HG03097 (cell line): ENCODE measurements at regions not wholly inside any gene's neighbourhood (a gene's known extent, or its start where the extent isn't known, plus 50 kb on each side); places are given as distances from the start of the nearest gene placed in this dataset.

Experiments
- ATAC-seq: cut with Tn5 transposase; IDR thresholded peaks from one replicate; pipeline ENCODE4 v1.9.1; 2021; ENCODE audit not compliant: unreplicated experiment, low FRiP score

DNA sequence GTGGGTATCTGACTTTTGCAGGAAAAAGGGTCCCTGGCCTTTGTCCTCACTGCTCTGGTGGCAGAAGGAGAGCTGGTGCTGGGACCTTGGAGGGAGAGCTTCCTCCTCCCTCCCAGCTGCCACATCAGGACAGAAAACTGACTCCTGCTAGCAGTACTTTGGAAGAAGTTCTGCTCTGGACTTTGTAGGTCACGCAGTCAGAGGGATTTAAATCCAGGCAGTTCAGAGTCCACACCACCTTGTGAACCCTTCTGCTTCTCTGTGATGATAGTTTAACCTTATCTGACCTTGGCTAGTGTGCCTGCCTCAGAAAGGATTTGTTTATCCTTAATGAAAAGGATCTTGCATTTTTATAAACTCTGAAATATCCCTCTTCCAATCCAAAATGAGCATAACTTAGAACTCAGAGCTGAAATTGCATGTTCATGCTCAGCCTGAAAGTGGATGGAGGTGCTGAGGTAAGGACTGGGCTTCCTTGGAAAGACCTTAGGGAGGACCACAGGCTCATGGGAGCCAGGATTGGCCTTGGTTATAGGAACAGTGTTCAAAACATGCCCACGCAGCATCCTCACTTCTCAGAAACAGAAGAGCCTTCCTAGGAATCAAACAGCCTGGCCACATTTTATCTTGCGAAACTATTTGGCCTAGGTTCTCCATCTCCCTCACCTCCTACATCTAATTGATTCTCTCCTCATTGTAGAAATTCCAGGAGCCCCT, 123.9 kb upstream of the SASH1 start:
- no peak for ATAC-seq

DNA sequence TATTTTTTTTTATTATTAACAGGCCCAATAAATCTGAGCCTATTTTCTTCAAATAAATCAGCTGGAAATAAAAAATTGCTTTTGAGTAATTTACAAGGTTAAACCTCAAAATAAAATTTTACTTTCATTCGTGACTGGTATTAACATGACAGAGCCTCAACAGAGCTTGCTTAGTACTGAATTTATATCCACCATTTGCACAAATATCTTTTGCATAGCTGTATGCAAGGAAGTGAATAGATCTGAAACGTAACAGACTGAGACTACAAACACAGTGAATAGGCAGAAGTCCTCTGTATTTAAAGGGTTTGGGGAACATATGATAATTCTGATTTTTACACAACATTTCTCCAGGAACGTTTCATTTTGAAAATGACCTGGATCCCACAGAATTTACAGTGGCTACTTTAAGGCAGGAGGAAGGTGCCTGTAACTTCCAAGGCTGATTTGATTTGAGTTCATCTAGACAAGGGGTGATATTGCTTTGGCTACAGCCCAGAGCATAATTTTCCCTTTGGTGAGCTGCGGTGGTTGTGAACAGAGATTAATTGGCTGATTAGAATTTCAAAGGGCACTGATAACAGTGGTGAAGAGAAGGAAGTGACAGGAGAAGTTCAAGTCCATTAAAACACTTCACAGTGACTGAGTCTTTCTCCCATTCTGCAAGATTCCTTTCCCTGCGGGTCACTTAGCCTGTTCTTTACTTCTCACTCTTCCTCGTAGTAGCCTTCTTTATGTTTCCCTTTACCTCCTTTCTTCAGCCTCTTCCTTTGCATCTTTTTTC, 121.2 kb upstream of the SASH1 start:
- ATAC-seq = no peak

DNA sequence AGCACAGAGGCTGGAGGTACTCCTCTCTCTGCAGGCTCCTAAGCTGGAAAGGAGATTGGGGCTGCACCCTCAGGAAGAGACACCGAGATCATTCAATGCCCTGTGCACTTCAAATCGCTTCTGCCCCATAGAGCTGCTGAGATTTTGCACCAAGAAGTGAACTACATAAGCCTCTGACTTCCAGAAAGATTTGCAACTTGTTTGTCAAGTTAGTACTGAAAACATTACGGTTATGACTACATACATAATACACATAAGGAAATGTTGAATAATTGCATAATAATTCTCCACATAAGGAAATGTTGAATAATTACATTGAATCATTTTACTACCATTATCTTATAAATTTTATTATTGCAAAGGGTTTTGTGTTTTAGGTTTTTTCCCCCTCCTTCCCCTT, 120.3 kb upstream of the SASH1 start:
- no peak for ATAC-seq

DNA sequence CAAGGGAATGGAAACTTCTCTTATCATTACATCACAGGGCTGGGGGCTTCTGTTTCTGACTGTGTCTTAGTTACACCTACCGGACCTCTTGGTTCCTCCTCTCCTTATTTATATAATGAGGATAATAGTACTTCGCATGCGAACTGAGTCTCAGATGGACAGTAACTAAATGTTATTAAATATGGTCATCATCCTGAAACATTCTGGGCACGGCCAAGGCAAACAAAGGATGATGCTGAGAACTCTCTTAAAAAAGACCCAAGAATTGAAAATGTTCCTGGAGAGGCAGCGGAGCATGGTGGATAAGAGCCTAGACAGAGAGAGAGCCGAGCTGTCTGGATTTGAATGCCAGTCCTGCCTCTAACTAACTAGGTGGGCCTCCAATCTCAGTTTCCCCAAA, 119.8 kb upstream of the SASH1 start:
- no peak for ATAC-seq

DNA sequence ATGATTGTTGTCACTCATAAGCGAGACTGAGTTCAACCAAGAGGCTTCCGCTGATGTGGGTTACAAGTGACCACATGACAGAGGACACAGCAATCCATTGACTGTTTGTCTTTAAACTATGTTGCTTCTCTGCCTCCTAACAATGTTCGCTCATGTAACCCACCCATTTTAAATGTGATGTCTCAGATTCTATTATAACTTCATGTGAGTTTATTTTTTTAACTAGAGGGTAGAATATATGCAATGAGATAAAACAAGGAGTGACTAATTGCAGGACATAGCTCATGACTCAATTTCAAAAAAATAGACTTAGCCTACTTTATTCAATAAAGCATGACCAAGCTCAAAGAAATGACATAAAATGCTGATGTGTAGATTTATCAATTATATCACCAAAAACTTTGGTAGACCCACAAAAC, 119.2 kb upstream of the SASH1 start:
- ATAC-seq = no peak

DNA sequence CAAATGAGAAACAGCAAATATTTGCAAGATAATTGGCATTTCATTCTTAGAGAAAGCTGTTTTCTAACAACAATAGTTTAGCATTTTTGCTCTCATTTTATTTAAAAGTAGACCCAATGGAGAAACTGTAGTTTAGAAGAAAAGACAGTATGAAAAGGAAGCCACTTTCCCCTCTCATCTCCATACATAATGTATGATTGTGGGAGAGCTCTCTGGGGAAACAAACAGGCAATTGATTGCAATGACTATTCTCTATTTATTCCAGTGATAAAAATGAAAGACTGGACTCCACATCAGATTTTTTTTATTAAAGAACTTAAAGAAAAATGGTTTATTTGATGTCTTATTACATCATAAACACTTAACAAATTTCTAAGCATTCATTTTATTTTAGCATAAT, 116.8 kb upstream of the SASH1 start:
- no peak for ATAC-seq

DNA sequence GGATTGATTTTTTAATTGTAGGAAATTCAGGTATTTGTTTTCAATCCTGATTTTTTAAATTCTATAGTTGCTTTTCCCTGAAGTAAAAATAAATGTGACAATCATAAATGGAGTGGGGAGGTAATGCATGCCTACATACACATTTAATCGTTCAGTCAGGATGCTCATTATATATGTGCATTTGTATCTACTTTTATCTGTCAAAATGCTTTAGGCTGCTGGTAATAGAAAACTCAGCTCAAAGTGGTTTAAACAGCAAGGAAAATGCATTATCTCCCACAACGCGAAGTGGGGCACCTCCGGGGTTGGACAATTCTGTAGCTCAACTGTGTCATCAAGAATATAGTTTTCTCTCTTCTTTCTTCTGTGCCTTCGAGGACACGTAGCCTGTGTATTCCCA, 116.4 kb upstream of the SASH1 start:
- no peak for ATAC-seq

DNA sequence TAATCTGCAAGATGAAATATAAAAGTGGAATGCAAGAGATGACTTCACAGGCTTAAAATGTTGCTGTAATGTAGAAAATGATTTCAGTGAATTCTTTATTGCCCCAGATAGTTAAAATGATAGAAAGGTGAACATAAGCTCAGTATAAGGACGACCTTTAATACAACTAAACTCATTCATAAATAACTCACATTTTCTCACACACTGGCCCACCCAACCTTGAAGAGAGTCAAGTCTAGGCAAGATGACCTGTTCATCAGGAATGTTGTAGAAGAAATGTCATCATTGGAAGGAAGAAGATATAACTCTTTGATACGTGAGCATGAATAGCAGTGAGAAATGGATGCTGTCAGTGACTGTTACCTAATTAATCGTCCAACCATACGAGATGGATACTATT, 111.1 kb upstream of the SASH1 start:
- no peak for ATAC-seq

DNA sequence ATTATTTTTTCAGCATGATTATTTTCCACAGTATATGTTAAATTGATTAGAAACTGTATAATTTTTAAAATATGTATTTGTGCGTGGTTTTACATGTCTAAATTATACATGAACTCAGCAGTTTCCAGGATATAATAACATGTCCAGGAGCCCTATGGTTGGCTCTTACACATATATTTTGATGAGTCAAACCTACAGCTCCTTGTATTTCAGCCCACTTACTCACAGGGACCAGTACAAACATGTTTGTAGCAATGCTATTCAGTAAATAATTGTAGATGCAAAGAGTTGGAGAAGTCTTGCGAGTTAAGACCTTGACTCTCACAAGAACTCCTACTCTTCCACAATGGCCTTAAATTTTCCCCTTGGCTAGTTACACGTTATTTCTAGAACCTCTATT, 107.2 kb upstream of the SASH1 start:
- no peak for ATAC-seq

DNA sequence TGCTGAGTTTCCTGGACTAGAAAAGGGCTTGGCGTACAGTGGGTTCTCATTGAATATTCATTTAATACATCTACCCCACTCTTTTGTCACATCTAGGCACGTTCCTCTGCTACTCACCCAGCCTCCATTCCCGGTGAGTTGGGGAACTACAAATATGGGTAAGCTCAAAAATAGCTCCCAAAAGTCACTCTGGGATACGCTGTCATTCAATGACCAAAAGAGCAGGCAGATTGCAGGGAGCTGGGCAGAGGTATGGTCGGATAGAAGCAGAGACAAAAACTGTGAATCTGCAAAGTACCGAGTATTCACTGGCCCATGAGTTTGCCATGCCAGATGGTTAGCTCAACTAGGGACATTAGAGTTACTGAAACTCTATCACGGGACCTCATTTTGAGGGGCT, 103.9 kb upstream of the SASH1 start:
- ATAC-seq = no peak

DNA sequence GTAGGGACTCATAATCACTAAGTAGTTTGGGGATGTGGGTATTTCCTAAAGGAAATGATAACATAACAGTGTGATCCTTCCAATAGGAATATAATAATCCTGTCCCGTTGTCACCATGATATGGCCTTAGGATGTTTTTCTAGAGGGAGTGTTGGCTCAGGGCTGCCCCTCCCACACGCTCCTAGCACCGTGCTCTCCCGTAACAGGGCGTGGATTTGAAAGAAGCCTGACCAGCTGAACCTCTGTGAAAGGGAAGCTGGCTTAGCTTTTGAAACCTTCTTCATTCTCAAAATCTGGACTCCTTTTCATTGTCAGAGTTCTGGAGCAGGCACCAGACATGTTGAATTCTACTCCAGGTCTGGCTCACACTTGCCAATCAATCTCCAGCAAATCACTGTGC, 103.4 kb upstream of the SASH1 start:
- no peak for ATAC-seq

DNA sequence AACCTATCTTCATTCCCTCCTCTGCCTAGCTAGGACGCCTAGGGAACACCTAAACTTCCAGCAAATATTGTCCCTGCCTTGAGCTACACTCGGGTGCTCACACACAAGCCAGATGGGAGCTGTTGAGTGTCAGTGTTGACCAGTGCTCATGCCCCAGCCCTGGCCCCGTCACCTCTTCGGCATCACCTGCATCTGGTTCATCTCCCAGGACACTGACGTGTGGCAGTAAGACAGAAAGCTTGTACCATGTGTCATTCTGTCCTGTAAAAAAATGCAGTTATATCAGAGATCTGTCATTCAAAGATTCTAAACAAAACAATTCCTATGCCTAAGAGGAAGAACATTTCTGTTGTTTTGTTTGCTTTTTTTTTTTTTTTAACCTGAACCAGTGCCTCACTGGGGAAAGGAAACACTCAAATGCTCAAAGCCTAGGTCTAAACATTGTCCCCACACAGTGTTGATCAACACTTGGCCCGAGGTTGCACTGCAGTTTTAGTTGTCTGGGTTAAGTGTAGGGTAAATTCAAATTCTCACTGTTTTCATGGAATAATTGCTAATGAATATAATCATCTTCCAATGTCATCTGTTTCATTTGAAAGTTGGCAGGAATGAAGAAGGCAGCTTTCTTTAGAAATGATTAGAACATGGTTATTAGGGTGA, 102.7 kb upstream of the SASH1 start:
- no peak for ATAC-seq

DNA sequence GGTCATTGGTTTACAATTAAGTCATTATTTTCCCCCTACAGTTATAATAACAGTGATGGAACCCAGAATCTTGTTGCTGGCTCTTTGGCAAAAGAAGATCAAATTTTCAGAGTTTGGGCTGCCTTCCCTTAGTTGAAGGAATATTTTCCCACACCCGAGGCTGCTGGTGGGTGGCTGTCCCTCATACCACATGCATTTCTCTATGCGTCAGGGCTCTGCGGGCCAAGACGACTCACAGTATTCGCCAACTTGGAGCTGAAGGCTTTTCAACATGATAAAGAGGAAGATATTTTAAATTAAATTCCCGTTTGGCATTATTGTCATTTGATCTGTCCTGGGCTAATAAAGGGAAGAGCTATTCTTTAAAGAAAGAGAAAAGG, 102.2 kb upstream of the SASH1 start:
- no peak for ATAC-seq

DNA sequence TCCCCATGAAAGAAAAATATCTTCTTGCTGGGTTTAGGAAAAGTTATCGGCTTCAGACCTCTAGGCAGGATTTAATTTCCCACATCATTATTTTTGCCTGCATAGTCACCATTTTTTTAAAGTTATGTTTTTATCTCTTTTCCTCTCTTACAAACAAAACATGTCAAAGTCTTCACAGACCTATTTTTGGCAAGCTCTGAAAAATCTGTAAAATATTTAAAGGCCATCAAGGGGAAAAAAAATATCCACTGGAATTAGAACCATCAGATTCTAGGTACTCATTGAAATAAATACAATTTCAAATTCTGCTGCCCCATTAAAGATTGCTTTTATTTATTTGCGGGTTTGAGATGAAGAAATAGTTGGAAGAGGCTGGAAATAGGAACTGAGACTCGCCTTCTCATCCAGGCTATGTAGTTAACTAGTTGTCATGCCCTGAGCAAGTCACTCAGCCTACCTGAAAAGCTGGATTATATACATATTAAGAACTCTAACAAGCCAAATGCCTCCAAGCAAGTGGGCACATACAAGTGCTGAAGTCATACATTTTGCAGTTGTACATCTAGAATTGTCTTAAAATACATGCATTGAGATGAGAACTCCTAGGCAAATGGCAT, 101.7 kb upstream of the SASH1 start:
- no peak for ATAC-seq

DNA sequence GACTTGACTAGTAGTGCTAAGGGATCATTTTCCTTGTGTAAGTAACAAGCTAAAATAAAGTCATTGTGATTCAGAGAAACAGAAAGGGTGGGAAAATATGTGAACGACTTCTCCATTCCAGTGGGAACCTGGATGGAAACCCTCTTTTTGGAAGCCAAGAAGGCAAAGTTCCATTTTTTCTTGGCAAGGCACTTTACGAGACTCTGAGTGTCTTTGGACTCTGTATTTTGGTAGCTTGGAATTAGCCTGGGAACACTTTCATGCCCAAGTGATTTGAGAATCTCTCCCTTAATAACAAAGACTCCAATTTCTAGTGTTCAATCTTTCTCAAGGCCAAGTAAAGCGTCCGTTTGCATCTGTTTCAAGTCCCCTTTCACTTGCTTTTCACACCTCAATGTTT, 100.5 kb upstream of the SASH1 start:
- no peak for ATAC-seq

DNA sequence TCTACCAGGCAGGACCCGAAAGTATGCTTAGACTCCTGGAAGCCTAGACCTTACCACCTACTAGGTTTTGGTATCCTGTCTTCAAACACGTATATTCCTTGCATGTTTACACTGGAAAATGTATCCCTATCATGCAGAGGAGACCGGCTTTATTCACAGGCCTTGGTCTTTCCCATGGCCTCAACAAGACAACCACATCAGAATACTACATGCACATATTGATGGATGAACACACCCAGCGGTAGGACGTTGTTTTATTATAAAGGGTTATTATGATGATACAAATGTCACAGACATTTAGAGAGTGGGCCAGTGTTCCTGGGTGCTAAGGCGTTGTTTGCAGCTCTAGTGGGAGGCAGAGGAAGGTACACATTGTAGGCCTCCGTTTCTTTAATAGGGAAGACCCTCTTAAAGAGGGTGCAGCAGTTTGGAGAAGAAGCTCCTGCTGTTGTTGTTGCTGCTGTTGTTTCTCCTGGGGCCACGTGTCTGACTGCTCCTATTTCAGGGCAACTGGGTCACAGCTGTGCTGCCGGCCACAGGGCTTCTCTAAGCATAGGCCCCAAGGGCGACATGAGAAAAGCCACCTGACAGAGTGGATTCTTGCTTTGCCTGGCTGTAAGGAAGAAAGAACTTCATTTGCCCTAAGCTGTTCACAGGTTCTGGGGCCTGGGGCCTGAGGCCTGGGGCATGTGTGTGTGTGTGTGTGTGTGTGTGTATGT, 98.3 kb upstream of the SASH1 start:
- ATAC-seq = no peak

DNA sequence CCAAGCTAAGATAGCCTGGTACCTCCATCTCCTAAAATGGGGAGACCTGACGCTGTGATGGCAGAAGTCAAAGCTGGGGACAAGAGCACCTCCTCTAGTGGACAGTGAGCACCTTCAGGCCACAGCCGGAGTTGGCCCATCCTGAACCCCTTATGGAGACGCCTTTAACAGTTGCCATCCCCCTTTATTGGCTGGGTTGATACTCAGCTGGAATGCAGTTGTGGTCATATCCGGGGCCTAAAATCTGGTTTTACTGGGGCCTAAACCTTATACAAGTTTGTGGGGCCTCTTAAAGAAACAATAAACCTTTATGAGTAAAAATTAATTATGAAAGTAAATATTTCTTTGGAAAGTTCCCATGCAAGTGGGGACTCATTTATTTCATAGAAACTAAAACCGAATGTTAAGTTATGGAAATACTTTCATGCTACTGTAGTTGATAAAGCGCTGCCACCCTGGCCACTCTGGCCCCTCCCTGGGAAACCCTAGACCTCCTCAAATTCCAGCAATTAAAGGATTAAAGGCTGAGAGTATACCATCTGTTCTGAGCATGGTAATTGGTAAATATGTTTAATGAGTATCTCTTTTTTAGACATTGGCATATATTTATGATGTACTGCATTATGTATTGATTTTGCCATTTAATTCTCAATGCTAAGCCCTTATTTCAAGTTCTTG, 95.1 kb upstream of the SASH1 start:
- no peak for ATAC-seq

DNA sequence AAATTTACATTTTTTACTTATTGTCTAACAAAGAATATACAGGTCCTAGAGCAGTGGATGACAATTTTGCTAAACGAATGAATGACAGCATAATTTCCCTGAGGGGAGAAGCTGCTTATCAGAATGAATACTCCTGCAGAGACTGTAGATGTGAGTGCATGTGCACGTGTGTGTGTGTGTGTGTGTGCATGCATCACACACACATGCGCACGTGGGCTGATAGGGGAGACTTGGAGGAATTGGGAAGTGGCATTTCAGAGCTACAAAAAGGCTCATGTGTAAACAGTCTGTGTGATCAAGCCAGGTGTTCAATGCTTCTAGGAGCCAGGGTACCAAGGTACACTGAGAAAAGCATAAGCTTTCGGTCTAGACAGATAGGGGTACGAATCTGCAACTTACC, 93.5 kb upstream of the SASH1 start:
- no peak for ATAC-seq

DNA sequence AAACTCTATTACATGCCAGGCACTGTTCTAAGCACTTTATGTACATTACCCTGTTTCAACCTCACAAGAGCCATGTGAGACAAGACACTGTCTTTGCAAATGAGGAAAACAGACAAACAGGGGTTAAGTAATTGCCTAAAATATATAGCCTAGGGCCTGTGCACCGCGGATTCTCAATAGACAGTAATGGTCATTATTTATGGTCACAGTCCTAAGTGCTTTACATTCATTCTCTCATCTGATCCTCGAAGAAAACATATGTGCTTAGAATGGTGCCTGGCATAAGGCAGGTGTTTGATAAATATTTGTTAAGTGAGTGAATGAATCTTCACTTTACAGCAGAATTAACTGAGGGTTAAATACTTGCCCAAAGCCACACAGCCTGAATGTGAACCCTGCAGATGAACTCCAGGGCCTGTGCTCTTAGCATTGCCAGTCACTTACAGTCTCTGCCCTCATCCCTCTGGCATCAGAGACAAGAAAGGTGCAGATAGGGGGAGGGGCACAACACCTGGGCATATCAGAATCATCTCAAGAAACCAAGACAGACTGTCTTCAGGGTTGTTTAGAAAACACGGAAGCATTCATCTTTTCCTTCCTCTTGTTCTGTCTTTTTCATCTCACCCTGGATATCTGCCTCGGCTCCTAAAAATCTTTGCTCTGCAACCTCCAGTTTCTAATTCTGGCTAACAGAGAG, 92.8 kb upstream of the SASH1 start:
- ATAC-seq = no peak
